NCI-H146 treated with DMSO at 0.1 percent for 48 hours (cell line): ENCODE measurements at regions not wholly inside any gene's neighbourhood (a gene's known extent, or its start where the extent isn't known, plus 50 kb on each side); places are given as distances from the start of the nearest gene placed in this dataset.

ENCODE experiments used
- DNase-seq: peaks from one replicate; lab custom pipeline; 2025; ENCODE audit not compliant: unreplicated experiment; lab: John Stamatoyannopoulos, UW

GRCh38 chr7:86975449-86975848 is 84.0 kb downstream of the ELAPOR2 start:
- DNase-seq, result no peak

GRCh38 chr7:86972072-86972471 is 87.4 kb downstream of the ELAPOR2 start:
- DNase-seq, result no peak

- no peak for DNase-seq
Measured at GRCh38 chr7:86970986-86971385, 88.5 kb downstream of the ELAPOR2 start.

- DNase-seq, result no peak
Measured at GRCh38 chr7:86970547-86970946, 88.9 kb downstream of the ELAPOR2 start.

- DNase-seq, result no peak
Measured at GRCh38 chr7:86969865-86970264, 89.6 kb downstream of the ELAPOR2 start.

- DNase-seq, result no peak
Measured at GRCh38 chr7:86968618-86969017, 90.8 kb downstream of the ELAPOR2 start.

GRCh38 chr7:86966916-86967315 is 92.5 kb downstream of the ELAPOR2 start:
- DNase-seq, result no peak

GRCh38 chr7:86965727-86966120 is 93.7 kb downstream of the ELAPOR2 start:
- DNase-seq, result no peak

- no peak for DNase-seq
Measured at GRCh38 chr7:86964973-86965726, 94.3 kb downstream of the ELAPOR2 start.

- no peak for DNase-seq
Measured at GRCh38 chr7:86963599-86964230, 95.7 kb downstream of the ELAPOR2 start.

- DNase-seq, result no peak
Measured at GRCh38 chr7:86962623-86963022, 96.8 kb downstream of the ELAPOR2 start.

- no peak for DNase-seq
Measured at GRCh38 chr7:86961686-86962085, 97.8 kb downstream of the ELAPOR2 start.

GRCh38 chr7:86958380-86958779 is 101.1 kb downstream of the ELAPOR2 start:
- no peak for DNase-seq

- no peak for DNase-seq
Measured at GRCh38 chr7:86956567-86956966, 102.9 kb downstream of the ELAPOR2 start.

- no peak for DNase-seq
Measured at GRCh38 chr7:86955895-86956503, 103.5 kb downstream of the ELAPOR2 start.

GRCh38 chr7:86954971-86955370 is 104.5 kb downstream of the ELAPOR2 start:
- DNase-seq, result no peak

GRCh38 chr7:86953653-86954336 is 105.7 kb downstream of the ELAPOR2 start:
- no peak for DNase-seq

GRCh38 chr7:86953219-86953618 is 106.2 kb downstream of the ELAPOR2 start:
- no peak for DNase-seq

- no peak for DNase-seq
Measured at GRCh38 chr7:86951895-86952294, 107.6 kb downstream of the ELAPOR2 start.

- no peak for DNase-seq
Measured at GRCh38 chr7:86950944-86951343, 108.5 kb downstream of the ELAPOR2 start.

- no peak for DNase-seq
Measured at GRCh38 chr7:86950360-86950759, 109.1 kb downstream of the ELAPOR2 start.

- no peak for DNase-seq
Measured at GRCh38 chr7:86949779-86950260, 109.6 kb downstream of the ELAPOR2 start.
